ENCODE measurements at regions not wholly inside any gene's neighbourhood (a gene's known extent, or its start where the extent isn't known, plus 50 kb on each side); places are given as distances from the start of the nearest gene placed in this dataset.

DNA sequence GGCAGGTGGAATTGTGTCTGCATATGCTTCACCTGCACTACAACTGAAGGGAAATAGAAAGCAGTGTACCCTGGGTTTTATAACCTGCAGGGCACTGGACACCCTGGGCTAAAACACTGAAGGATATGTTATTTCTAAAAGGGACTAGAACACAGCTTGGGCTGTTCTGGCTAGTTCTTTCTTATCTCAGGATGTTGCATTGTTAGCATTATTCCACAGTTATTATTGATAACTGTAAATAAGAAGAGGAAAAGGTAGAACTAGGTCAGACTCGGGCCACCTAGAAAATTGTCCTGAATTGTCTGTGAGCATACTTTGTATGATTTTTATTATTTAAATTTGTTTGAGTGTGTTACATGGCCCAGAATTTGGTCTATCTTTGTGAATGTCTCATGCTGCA is 493.9 kb upstream of the CDH9 start:
- in situ Hi-C loops (cut with HindIII; ENCODE audit: low sequenced_read_pairs), result no loop called here

GRCh38 chr5:27524515-27524914 is 486.1 kb upstream of the CDH9 start:
- in situ Hi-C loops (cut with HindIII; ENCODE audit: low sequenced_read_pairs), result no loop called here

DNA sequence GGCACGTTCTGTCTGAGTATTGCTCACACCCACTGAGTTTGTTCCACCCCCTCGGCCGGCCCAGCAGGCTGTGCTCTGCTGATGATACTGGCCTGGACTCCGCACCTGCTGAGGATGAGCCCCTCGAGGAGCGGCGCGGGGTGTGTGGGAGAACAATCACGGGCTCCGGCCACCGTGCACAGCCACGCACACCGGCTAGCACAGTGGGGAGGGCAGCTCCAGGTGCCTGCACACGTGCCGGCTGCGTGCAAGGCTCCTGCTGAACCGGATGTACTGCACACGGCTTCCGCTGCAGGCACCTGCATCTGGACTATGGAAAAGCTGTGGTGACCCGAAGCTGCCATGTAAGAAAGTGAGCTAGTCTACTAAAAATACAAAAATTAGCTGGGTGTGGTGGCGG is 485.2 kb upstream of the CDH9 start:
- in situ Hi-C loops (cut with HindIII; ENCODE audit: low sequenced_read_pairs), result no loop called here

DNA sequence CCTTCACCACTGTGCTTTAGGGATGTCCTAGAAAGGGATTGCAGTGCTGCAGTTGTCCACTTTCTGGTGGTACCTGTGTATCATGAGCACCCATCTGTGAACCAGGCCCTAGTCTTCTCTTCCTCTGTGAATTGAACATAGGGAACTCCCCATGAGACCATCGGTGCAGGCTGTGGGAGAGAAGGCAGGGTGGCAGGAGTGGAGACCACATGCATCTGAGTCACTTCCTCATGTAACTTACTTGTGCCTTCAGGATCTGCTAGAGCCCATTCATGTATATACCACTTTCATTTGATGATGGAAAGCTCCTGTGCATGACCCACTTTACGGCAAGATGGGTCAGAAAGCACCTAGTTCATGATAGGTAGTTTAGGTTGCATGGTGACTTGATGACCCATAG is 478.1 kb upstream of the CDH9 start:
- in situ Hi-C loops (cut with HindIII; ENCODE audit: low sequenced_read_pairs), result no loop called here

GRCh38 chr5:27511061-27511460 is 472.7 kb upstream of the CDH9 start:
- in situ Hi-C loops (cut with HindIII; ENCODE audit: low sequenced_read_pairs), result no loop called here

- in situ Hi-C loops (cut with HindIII; ENCODE audit: low sequenced_read_pairs), result no loop called here
Measured at GRCh38 chr5:27503813-27504212, 465.4 kb upstream of the CDH9 start.

DNA sequence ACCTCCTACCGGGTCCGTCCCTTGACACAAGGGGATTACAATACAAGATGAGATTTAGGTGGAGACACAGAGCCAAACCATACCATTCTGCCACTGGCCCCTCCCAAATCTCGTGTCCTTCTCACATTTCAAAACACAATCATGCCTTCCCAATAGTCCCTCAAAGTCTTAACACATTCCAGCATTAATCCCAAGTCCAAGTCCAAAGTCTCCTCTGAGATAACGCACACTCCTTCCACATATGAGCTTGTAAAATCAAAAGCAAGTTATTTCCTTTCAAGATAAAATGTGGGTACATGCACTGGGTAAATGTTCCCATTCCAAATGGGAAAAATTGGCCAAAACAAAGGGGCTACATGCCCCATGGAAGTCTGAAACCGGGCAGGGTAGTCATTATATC is 463.9 kb upstream of the CDH9 start:
- in situ Hi-C loops (cut with HindIII; ENCODE audit: low sequenced_read_pairs), result no loop called here

DNA sequence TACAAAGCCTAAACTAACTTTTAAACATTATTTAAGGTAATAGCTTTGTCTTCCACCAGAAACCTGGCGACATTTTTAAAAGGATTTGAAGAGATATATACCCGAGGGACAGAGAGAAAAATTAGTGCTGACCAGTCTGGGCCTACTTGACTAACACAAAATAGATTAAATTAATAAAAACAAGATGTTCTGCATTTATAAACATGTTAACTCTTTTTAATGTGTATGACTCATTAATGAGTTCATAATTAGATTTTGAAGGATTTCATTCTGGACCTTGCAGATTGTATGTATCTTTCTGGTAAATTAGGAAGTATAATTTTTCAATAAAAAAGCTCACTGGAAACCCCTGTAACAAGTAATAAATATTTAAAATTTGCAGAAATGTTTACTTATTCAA is 459.1 kb upstream of the CDH9 start:
- in situ Hi-C loops (cut with HindIII; ENCODE audit: low sequenced_read_pairs), result no loop called here

- in situ Hi-C loops (cut with HindIII; ENCODE audit: low sequenced_read_pairs), result no loop called here
Measured at GRCh38 chr5:27494887-27495286, 456.5 kb upstream of the CDH9 start.

DNA sequence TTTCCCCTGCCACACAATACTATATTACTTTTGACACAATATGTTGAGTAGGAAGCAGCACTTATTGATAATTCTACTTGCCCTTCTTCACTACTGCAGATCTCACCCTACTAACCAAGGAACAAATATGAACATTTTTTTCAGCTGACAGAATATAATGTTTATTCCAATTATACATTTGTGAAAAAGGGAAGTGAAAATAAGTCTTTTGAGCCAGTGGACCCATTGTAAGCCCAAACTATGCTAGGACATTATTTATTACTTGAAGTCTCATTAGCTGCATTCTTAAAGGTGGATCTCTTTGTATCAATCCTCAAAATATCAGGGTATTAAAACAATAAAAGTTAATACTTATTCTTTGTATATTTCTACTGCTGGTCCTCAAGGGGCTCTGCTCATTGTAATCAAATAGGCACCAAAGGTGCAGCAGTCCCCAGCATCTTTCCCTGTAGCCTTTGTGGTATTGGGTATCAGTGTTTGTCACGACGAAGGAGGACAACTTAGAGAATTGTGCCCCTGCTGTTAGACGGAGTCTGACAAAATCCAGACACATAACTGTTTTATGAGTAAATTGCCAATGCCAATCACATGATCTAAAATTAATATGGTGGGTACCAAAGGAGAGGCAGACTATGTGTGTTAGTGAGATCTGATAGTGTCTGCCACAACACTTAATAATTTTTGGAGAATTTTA is 453.5 kb upstream of the CDH9 start:
- in situ Hi-C loops (cut with HindIII; ENCODE audit: low sequenced_read_pairs), result no loop called here

- in situ Hi-C loops (cut with HindIII; ENCODE audit: low sequenced_read_pairs), result no loop called here
Measured at GRCh38 chr5:27491047-27491446, 452.7 kb upstream of the CDH9 start.

GRCh38 chr5:27489701-27490100 is 451.3 kb upstream of the CDH9 start:
- in situ Hi-C loops (cut with HindIII; ENCODE audit: low sequenced_read_pairs), result no loop called here

DNA sequence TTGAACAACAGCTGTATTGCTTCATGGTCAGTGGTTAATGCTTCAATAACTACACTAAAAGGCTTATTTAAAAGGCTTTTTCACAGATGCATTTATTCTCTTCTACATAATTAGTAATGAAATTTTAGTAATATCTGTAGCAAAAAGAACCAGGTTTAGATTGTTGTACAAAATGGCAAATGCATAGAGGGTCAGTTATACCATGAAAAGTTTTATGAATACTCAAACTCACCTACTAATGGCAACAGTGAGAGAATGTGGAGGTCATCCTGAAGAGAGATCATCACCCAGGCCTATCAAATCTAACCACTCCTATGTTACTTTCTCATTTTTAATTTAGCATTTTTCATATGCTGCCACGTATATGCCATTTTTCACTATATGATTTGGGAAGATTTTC is 444.3 kb upstream of the CDH9 start:
- in situ Hi-C loops (cut with HindIII; ENCODE audit: low sequenced_read_pairs), result no loop called here

DNA sequence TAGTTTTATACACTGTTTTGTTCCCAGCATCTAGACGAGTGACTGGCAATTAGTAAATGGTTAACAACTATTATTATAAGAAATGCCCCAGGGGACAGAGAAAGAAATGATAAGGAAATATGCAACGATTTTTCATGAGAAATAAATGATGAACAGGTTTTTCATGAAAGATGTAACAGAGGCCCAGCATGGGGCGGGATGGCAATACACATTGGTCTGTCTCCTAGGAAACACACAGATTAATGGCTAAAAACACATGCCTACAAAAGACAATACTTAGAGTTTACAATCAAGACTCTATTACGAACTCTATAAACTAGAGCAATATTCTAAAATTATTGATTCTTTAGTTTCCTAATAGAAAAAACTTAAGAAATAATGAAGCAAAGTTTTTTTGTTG is 441.5 kb upstream of the CDH9 start:
- in situ Hi-C loops (cut with HindIII; ENCODE audit: low sequenced_read_pairs), result no loop called here

GRCh38 chr5:27477550-27477949 is 439.2 kb upstream of the CDH9 start:
- in situ Hi-C loops (cut with HindIII; ENCODE audit: low sequenced_read_pairs), result no loop called here

DNA sequence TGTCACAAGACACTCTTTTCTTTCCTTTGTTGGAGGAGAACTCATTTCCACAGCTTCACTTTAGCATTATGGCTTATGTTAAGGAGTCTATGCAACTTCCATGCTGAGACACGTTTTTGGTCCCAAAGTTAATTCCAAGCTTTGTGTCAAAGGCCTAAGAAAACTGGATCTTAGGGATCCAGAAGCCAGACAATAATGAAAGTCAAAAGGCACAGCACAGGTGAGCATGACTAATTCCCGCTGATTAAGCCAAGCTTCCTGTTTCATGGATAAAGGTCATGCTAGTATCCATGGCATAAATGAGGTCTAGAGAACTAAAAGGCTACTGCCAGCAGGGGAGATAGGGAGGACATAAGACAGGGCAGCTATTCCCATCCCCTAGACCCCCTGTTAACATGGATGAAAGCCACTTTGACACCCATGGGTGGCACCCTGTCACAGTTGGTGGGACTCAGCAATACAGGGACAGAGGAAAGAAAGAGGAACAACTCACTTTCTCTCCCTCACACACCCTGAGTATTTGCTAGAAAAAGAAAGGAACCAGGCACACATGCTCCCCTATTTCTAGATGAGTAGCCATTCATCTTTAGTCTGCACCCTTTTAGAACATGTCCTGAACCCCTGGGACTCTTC is 438.1 kb upstream of the CDH9 start:
- in situ Hi-C loops (cut with HindIII; ENCODE audit: low sequenced_read_pairs), result no loop called here

- in situ Hi-C loops (cut with HindIII; ENCODE audit: low sequenced_read_pairs), result no loop called here
Measured at GRCh38 chr5:27475063-27475462, 436.7 kb upstream of the CDH9 start.

DNA sequence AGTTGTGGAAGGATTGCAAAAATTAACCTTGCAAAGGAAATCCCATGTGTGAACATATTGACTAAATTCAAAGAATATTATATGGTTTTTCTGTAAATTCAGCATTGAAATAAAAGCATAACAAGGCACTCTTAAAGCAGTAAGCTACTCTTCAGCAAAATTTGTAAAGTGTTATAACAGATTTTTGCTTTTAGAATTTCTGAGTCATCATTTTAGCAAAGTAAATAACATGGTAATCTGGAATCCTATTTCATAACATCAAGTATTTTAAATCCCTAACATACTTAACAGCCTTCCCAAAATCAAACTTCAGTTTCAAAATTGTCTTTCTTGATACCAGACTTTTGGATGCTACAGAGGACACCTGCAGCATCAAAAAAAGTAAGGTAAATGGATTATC is 436.0 kb upstream of the CDH9 start:
- in situ Hi-C loops (cut with HindIII; ENCODE audit: low sequenced_read_pairs), result no loop called here

DNA sequence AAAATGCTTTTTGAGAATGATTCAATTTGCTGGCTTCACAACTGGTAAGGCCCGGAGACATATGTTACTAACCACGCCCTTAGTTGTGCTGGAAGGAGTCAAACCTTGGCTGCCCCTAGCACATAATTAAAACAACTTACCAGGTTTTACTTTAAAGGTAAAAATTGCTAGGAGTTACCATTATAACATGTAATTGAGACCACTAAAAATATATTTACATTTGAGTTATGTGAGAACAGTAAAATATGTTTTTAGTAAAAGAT is 435.6 kb upstream of the CDH9 start:
- in situ Hi-C loops (cut with HindIII; ENCODE audit: low sequenced_read_pairs), result no loop called here

DNA sequence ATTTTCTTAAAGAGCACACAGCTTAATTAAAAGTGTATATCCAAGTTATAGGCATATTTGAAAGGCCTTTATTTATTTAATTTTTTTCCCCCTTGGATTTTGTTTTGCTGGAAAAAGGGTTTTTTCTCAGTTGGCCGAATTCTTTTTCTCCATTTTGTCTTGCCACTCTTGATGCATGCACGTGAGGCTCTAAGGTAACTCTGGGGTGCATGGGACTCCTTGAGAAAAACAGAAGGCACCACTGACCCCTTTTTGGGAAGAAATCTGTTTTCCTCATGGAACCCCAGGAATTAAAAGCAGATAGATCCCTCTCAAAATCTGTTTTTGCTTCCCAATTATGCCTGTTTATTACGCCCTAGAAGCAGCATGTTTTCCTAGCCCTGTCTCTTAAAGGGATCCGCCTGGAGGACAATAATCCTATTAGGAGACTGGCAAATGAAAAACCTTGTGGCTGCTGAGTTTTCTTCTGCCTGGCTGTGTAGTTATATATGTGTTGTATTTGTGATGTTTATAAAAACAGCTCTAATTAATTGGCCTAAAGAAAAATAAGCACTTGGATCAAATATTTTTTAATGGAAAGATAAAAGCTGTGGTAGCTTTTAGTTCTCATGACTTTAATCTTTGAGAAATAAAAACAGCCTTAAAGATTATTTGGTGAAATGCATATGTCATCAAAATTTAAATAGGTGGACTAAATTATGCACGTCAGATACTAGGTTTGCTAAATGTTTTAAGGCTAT is 435.1 kb upstream of the CDH9 start:
- in situ Hi-C loops (cut with HindIII; ENCODE audit: low sequenced_read_pairs), result no loop called here

GRCh38 chr5:27472871-27473270 is 434.5 kb upstream of the CDH9 start:
- in situ Hi-C loops (cut with HindIII; ENCODE audit: low sequenced_read_pairs), result no loop called here

GRCh38 chr5:27472000-27472763 is 433.8 kb upstream of the CDH9 start:
- in situ Hi-C loops (cut with HindIII; ENCODE audit: low sequenced_read_pairs), result no loop called here
